HCT116 (cell line): ENCODE measurements at regions not wholly inside any gene's neighbourhood (a gene's known extent, or its start where the extent isn't known, plus 50 kb on each side); places are given as distances from the start of the nearest gene placed in this dataset.

Experiments
- CTCF ChIP-seq, 3 experiments: fragments of 200-600 bp in 1 of 3; sonication (generic) in 1 of 3; IDR thresholded peaks in 2 of 3; conservative IDR thresholded peaks in 1 of 3; 2 replicates each; pipeline ENCODE4 v1.5.1; 2012 to 2017; ENCODE audit warnings: low read depth in 2 of 3, low read length in 2 of 3, antibody characterized with exemption in 1 of 3, borderline replicate concordance in 1 of 3, control low read depth in 1 of 3, mild to moderate bottlenecking in 1 of 3, mixed read lengths in 1 of 3, mixed run types in 1 of 3, moderate library complexity in 1 of 3; ENCODE audit not compliant: insufficient read depth in 1 of 3
- ELF1 ChIP-seq: IDR thresholded peaks from 2 replicates; pipeline ENCODE4 v1.6.1; 2012; ENCODE audit warnings: low read depth, borderline replicate concordance
- EZH2 ChIP-seq: fragments of 200-600 bp; sonication (generic); IDR thresholded peaks from 2 replicates; pipeline ENCODE4 v1.6.1; 2017; ENCODE audit warnings: antibody characterized with exemption, mixed run types
- MAX ChIP-seq: IDR thresholded peaks from 2 replicates; pipeline ENCODE4 v1.6.1; 2012
- POLR2A ChIP-seq: IDR thresholded peaks from 2 replicates; pipeline ENCODE4 v1.7.0; 2011; ENCODE audit warnings: borderline replicate concordance; ENCODE audit not compliant: insufficient read depth, insufficient read length; ENCODE audit errors: extremely low read depth
- YY1 ChIP-seq: IDR thresholded peaks from 2 replicates; pipeline ENCODE4 v1.6.1; 2011; ENCODE audit warnings: low read length, low read depth, moderate library complexity, mild to moderate bottlenecking; ENCODE audit not compliant: insufficient replicate concordance; ENCODE audit errors: extremely low read depth

- TF ChIP-seq CTCF (IDR thresholded peaks at IDR 0.05 in 2 of 3, conservative IDR thresholded peaks at IDR 0.05 in 1 of 3; ENCODE audit: borderline replicate concordance in 1 of 3, insufficient read depth in 1 of 3, low read depth in 2 of 3, low read length in 2 of 3) (no peak), ELF1 (no peak), MAX (no peak), POLR2A (no peak), YY1 (no peak), EZH2 (no peak)
Measured at GRCh38 chr2:41697389-41697788, 350.4 kb upstream of the PKDCC start.
